HG02852 (cell line): ENCODE measurements at regions not wholly inside any gene's neighbourhood (a gene's known extent, or its start where the extent isn't known, plus 50 kb on each side); places are given as distances from the start of the nearest gene placed in this dataset.
"Not testable (repeated sequence)": the region's sequence is repeated elsewhere in the genome, so short reads cannot be mapped to it uniquely, and the experiment has no call there.

Source experiments
- ATAC-seq: cut with Tn5 transposase; IDR thresholded peaks from one replicate; pipeline ENCODE4 v1.9.1; 2021; ENCODE audit warnings: mild to moderate bottlenecking, moderate library complexity; ENCODE audit not compliant: unreplicated experiment

GRCh38 chr1:172912765-172913260 lies 137.9 kb downstream of the TNFSF18 start:
- ATAC-seq = no peak

GRCh38 chr1:172914501-172915144 lies 136.1 kb downstream of the TNFSF18 start:
- ATAC-seq = no peak

GRCh38 chr1:172915271-172915670 lies 135.5 kb downstream of the TNFSF18 start:
- ATAC-seq = no peak

GRCh38 chr1:172916116-172916515 lies 134.6 kb downstream of the TNFSF18 start:
- ATAC-seq = no peak

- no peak for ATAC-seq
Observed at GRCh38 chr1:172917972-172918371, 132.8 kb downstream of the TNFSF18 start.

- ATAC-seq = no peak
Observed at GRCh38 chr1:172918478-172918877, 132.3 kb downstream of the TNFSF18 start.

- ATAC-seq = no peak
Observed at GRCh38 chr1:172926070-172926469, 124.7 kb downstream of the TNFSF18 start.

- ATAC-seq = no peak
Observed at GRCh38 chr1:172928412-172928811, 122.3 kb downstream of the TNFSF18 start.

GRCh38 chr1:172929006-172929405 lies 121.7 kb downstream of the TNFSF18 start:
- ATAC-seq = no peak

GRCh38 chr1:172930142-172930541 lies 120.6 kb downstream of the TNFSF18 start:
- ATAC-seq = no peak

- ATAC-seq = no peak
Observed at GRCh38 chr1:172931340-172931739, 119.4 kb downstream of the TNFSF18 start.

- no peak for ATAC-seq
Observed at GRCh38 chr1:172931761-172932160, 119.0 kb downstream of the TNFSF18 start.

GRCh38 chr1:172932981-172933380 lies 117.8 kb downstream of the TNFSF18 start:
- no peak for ATAC-seq

GRCh38 chr1:172934417-172934762 lies 116.4 kb downstream of the TNFSF18 start:
- ATAC-seq = no peak

- no peak for ATAC-seq
Observed at GRCh38 chr1:172935062-172935592, 115.6 kb downstream of the TNFSF18 start.

- no peak for ATAC-seq
Observed at GRCh38 chr1:172936088-172936645, 114.6 kb downstream of the TNFSF18 start.

- no peak for ATAC-seq
Observed at GRCh38 chr1:172938681-172939080, 112.1 kb downstream of the TNFSF18 start.

- no peak for ATAC-seq
Observed at GRCh38 chr1:172939475-172939874, 111.3 kb downstream of the TNFSF18 start.

- no peak for ATAC-seq
Observed at GRCh38 chr1:172940174-172940855, 110.4 kb downstream of the TNFSF18 start.

GRCh38 chr1:172941471-172941870 lies 109.3 kb downstream of the TNFSF18 start:
- no peak for ATAC-seq

GRCh38 chr1:172941945-172942344 lies 108.8 kb downstream of the TNFSF18 start:
- no peak for ATAC-seq

- not testable (repeated sequence) for ATAC-seq
Observed at GRCh38 chr1:172943138-172943537, 107.6 kb downstream of the TNFSF18 start.
